ENCODE measurements at regions not wholly inside any gene's neighbourhood (a gene's known extent, or its start where the extent isn't known, plus 50 kb on each side); places are given as distances from the start of the nearest gene placed in this dataset.

- in situ Hi-C loops (cut with HindIII; ENCODE audit: low sequenced_read_pairs): no loop called here
- DNase-seq (ENCODE audit: low spot score): no peak
These were observed 109.6 kb downstream of the EFNB1 start for GRCh38 chrX:68938244-68939004.

GRCh38 chrX:68937581-68937980 lies 108.8 kb downstream of the EFNB1 start:
- DNase-seq (ENCODE audit: low spot score): no peak
- in situ Hi-C loops (cut with HindIII; ENCODE audit: low sequenced_read_pairs): no loop called here

- in situ Hi-C loops (cut with HindIII; ENCODE audit: low sequenced_read_pairs): no loop called here
These were observed 107.8 kb downstream of the EFNB1 start for GRCh38 chrX:68936608-68937007.

DNA sequence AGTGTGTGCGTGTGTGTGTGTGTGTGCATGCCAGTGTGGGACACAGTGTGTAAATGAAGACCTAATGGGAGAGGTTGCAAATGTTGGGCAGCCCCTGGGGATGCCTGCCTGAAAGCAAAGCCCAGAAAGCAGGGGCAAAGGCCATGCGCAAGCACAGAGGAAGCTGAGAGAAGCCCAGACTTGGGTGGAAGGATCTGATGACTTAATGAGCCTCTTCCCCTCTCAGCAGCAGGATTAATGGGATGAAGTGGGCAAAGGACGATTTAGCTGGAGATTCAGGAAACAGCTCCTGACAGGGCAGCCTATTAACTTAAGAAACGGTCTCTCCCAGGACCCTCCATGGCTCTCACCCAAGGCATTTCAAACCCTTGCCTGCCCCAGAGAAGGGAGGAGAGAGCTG lies 107.3 kb downstream of the EFNB1 start:
- in situ Hi-C loops (cut with HindIII; ENCODE audit: low sequenced_read_pairs): no loop called here
- no peak for DNase-seq (ENCODE audit: low spot score)

More at GRCh38 chrX:68936608-68937007, 107.8 kb downstream of the EFNB1 start:
- DNase-seq (ENCODE audit: low spot score): no peak

GRCh38 chrX:68935362-68935761 lies 106.5 kb downstream of the EFNB1 start:
- DNase-seq (ENCODE audit: low spot score): no peak
- in situ Hi-C loops (cut with HindIII; ENCODE audit: low sequenced_read_pairs): no loop called here

DNA sequence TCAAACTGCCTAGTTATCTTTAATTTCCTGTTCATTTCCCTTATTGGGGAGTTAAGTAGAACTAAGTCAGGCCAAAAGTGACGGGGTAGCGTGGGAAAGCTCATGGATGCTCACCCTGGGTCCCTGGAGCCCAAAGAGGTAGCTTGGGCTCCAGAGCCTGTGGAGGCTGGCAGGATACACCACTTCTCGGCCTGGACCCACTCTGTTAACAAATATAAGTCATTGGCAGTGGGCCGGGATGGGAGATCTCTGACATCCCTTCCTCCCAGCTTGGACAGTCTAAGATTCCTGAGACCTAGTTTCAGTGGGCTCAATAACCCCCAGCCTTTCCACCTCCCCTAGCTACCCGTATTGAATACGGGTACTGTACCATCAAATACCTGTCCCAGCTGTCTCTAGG lies 106.1 kb downstream of the EFNB1 start:
- no peak for DNase-seq (ENCODE audit: low spot score)
- in situ Hi-C loops (cut with HindIII; ENCODE audit: low sequenced_read_pairs): no loop called here

DNA sequence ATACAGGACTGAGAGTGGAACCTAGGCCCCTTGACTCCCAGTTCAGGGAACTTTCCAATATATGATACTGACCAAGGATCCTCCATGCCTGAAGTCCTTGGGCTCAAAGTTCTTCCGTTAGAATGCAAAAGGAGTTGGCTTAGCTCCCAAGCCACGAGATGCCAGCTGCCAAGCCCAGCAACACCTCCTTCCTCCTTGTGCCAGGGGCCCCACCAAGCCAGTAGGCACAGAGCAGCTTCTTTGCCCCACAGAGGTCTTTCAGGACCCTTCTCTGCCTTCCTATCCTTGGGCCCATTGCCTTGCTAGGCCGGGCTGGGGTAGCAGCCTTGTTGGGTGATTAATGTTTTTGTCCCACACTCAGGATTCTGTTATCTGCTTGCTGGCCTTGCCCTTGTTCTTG lies 105.6 kb downstream of the EFNB1 start:
- no peak for DNase-seq (ENCODE audit: low spot score)
- in situ Hi-C loops (cut with HindIII; ENCODE audit: low sequenced_read_pairs): no loop called here

- DNase-seq (ENCODE audit: low spot score): peak; percentile 42
- in situ Hi-C loops (cut with HindIII; ENCODE audit: low sequenced_read_pairs): no loop called here
These were observed 103.8 kb downstream of the EFNB1 start for GRCh38 chrX:68932611-68933010.

DNA sequence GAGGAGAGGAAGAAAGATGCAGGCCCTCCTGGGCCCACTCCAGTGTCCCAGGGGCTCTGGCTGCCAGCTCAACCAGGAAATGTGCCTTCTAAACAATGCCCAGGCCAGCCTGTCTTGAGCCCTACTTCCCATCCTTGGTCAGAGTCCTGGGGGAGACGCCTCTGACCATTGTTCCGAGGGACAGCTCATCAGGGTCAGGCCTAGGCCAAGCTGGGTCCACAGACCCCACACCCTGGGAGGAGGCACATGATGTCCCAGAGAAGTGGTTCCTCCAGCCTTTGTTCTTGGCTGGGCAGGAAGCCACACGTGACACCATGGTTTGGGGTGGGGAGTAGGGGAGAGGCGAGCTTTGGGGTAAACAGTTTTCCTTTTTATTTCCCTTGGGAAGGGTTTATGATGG lies 102.5 kb downstream of the EFNB1 start:
- in situ Hi-C loops (cut with HindIII; ENCODE audit: low sequenced_read_pairs): no loop called here
- DNase-seq (ENCODE audit: low spot score): no peak

DNA sequence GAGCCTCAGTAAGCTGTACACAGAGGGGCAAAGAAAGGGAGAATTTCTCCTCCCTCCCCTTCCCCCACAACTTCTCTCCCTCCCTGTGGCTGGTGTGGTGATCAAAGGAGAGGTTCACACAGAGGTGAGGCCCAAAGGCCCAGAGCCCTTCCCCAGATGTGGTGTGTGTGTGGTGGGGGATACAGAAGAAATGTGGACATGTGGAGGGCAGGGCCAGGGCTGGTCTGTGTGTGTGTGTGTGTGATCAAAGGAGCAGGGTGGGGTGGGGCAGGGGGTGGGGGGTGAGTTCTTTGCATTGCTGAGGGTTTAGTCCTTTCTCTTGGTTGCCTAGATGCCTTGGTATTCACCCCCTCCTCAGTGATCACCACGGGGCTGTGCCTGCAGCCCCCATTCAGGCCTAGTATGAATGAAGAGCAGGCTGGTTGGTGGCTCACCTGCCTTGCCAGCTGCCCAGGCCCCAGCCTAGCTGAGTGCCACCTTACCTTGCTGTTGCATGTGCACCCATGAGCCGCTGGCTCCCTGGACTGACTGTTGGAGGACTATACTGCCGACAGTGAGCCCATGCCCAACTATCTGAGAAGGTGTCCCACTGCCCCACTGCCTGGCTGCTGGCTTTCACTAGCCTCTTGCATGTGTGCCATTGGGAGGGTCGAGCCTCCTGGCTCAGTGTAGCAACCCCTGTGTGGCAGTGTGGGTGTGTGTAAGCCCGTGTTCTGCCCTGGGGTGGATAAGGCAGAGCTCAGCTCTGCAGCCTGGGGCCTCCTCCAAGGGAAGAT lies 101.9 kb downstream of the EFNB1 start:
- in situ Hi-C loops (cut with HindIII; ENCODE audit: low sequenced_read_pairs): no loop called here
- DNase-seq (ENCODE audit: low spot score): no peak

DNA sequence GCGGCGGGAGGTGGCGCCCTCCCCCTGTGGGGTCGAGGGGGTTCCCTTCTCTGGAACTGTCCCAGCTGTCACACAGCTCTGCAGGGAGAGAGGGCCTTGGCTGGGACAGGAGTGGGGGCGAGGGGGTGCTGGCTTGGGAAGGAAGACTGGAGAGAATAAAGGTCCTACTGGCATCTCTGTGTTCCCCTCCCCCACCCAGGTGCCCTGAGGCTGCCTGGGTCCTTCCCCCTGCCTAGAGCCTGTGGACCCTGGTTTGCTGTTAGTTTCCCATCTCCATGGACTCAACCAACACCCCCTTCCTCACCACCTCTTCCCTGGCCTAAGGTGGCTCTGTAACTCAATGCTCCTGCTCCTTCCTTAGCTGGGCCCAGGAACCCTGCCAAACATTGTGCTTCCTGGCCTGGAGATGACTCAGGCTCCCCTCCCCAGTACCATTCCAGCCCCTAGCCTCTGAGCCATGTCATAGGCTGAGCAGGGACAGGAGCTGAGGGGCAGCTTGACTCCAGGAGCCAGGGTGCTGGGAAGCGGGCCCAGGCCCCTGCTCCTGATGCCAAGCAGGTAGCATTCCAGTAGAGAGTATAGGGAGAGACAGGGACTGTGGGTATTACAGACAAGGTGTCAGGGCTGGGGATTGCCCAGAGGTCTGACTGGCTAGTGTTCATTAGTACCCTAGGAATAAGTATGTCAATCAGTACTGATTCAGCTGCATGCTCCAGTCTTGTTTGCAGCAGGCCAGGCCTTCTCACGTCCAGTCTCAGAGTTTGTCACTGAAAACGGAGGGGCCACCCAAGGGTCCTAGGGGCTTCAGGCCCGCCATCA lies 100.7 kb downstream of the EFNB1 start:
- in situ Hi-C loops (cut with HindIII; ENCODE audit: low sequenced_read_pairs): no loop called here
- no peak for DNase-seq (ENCODE audit: low spot score)

DNA sequence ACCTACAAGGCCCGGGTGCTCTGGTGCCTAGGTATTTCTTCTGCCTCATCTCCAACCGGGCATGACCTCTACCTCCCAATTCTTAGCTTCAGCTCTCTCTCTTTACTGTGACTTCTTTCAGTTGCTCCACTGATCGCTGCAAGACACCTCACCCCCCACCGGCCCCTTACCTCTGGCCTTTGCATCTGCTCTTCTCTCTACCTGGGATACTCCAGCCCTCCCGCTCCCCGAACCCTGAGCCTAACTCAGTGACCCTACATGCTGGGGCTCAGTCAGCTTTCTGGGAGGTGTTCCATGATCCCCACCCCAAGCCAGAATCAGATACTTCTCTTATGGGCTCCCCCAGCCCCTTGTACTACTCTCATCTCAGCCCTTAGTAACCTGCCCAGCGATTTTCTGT lies 99.6 kb downstream of the EFNB1 start:
- in situ Hi-C loops (cut with HindIII; ENCODE audit: low sequenced_read_pairs): no loop called here
- no peak for DNase-seq (ENCODE audit: low spot score)

- in situ Hi-C loops (cut with HindIII; ENCODE audit: low sequenced_read_pairs): no loop called here
These were observed 98.4 kb downstream of the EFNB1 start for GRCh38 chrX:68927178-68927577.

DNA sequence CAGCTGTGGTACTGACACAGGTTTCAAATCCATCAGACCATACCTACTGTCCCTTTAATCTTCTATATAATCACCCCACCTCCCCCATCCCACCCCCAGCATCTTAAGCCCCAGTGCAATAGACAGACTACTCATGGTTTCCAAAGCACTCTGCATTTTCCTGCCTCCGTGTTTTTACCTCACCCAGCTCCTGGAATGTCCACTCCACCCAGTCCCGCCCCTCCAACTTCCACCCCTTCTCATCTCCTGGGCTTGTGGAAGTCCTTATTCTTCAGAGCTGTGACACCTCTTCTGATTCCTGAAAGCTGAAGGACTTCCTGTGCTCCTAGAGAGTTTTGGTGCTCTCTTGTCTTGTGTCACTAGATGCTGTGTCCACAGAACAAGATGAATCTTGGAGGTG lies 94.3 kb downstream of the EFNB1 start:
- in situ Hi-C loops (cut with HindIII; ENCODE audit: low sequenced_read_pairs): no loop called here
- DNase-seq (ENCODE audit: low spot score): no peak

More at GRCh38 chrX:68927178-68927577, 98.4 kb downstream of the EFNB1 start:
- DNase-seq (ENCODE audit: low spot score): no peak

DNA sequence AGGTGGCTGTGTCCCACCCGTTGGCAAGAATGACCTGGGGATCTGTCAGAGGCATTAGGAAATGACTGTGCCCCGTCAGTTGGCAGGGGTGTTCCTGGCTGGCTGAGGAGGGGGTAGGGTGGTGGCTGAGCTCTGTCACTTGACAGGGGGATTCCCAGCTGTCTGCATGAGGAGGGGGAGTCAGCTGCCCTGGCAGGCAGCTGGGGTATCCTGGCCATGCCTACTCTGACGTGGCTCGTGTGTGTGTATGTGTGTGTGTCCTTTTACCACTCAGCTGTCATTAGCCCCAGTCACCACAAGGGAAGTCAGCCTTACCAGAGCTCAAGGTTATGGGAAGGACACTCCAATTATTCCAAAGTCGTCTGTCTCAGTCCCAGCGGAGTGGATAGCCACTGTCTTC lies 93.2 kb downstream of the EFNB1 start:
- in situ Hi-C loops (cut with HindIII; ENCODE audit: low sequenced_read_pairs): no loop called here
- no peak for DNase-seq (ENCODE audit: low spot score)

DNA sequence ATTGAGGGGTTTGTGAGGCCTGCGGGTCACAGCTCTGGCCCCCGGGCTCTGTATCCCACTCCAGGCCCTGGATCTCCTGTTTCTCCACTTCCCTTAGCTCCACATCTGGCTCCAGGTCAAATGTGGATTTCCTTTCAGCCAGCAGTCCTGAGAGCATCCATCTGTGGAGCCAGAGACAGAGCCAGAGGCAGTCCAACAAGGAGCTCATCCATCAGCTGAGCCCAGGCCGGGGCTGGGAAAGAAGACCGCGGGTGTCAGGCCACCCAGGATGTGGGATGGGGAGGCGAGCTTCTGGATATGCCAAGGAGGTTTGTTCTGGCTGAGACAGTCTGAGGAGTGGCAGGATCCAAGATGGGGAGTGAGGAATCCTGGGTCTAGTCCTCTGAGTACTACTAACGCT lies 91.7 kb downstream of the EFNB1 start:
- in situ Hi-C loops (cut with HindIII; ENCODE audit: low sequenced_read_pairs): no loop called here
- no peak for DNase-seq (ENCODE audit: low spot score)

DNA sequence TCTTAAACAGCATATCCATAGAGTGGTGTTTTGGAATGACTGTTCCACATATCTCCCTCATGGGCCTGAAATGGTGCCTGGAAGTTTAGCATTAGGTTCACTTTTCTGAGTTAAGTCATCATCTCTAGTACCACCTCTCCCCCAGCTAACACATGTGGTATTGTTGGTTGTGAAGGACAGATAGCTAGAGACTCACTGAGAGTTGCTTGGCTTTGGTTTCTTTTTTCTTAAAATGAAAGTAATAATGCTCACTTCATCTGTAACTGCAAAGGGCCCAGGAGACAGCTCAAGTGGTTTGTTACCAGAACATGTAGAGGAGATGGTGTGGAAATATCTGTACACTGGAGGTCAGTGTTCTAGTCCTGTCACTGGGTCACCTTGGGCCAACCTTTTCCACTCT lies 90.9 kb downstream of the EFNB1 start:
- no peak for DNase-seq (ENCODE audit: low spot score)
- in situ Hi-C loops (cut with HindIII; ENCODE audit: low sequenced_read_pairs): no loop called here

DNA sequence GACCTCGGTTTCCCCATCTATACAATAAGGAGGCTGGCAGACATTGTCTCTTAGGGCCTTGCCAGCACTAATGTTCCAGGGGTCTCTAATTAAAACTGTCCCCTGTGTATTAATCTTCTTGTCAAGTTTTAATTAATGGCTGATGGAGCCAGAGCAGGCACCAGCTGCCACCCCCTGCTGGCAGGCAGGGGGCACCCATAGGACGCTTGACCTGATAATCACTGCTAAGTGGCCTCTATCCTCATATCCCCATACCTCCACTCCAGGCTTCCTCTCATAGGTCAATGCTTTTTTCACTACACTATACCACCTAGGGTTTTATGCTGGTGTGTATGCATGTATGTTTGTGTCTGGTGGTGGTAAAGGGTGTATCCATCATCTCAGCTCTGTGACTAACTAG lies 89.4 kb downstream of the EFNB1 start:
- no peak for DNase-seq (ENCODE audit: low spot score)

DNA sequence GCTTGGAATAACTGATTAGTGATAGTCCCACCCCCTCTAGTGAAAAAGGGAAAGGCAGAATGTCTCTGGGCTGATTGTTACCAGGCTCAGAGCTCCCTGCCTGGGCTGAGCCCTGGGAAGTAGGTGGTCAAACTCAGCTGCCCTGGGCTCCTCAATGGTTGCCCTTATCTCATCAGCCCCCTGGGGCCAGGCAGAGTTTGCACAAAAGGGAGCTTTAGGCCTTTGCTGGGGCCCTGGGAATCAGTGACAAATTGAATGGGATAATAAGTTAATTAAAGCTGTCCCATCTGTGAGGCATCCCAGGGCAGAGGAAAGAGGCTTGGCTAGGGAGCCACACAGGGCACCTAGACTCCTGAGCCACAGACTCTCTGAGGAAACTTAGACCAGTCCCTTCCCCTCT lies 89.0 kb downstream of the EFNB1 start:
- in situ Hi-C loops (cut with HindIII; ENCODE audit: low sequenced_read_pairs): no loop called here
- DNase-seq (ENCODE audit: low spot score): no peak

More for the DNA sequence above, 89.4 kb downstream of the EFNB1 start:
- in situ Hi-C loops (cut with HindIII; ENCODE audit: low sequenced_read_pairs): no loop called here

DNA sequence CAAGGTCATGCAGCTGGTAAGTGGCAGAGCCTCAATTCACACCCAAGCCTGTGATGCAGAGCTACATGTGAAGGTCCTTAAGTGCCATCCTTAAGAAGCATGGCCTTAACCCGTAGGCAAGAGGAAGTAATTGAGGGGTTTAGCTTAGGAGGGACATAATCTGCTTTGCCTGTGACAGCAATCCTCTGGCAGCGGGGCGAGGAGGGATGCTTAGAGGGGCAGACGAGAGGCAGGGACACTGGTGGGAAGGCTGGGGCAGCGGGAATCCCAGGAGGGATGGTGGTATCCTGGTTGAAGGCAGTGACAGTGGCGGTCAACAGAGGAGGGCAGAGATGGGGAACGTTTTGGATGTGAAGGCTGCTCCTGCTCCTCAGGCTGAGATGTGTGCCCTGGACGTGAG lies 88.1 kb downstream of the EFNB1 start:
- no peak for DNase-seq (ENCODE audit: low spot score)
- in situ Hi-C loops (cut with HindIII; ENCODE audit: low sequenced_read_pairs): no loop called here
